Retina (tissue), 1 donor: ENCODE measurements at regions not wholly inside any gene's neighbourhood (a gene's known extent, or its start where the extent isn't known, plus 50 kb on each side); places are given as distances from the start of the nearest gene placed in this dataset.
"Not testable (repeated sequence)": the region's sequence is repeated elsewhere in the genome, so short reads cannot be mapped to it uniquely, and the experiment has no call there.

Experiments used
- DNase-seq: peaks from one replicate; pipeline ENCODE4 v3.0.0-alpha.2; 2016

- no peak for DNase-seq
Observed at GRCh38 chr1:168416220-168416619, 127.6 kb downstream of the XCL2 start.

- DNase-seq: no peak
Observed at GRCh38 chr1:168414914-168415313, 128.9 kb downstream of the XCL2 start.

GRCh38 chr1:168410464-168410863 is 129.8 kb downstream of the TBX19 start:
- no peak for DNase-seq

- DNase-seq: no peak
Observed at GRCh38 chr1:168408884-168409283, 128.2 kb downstream of the TBX19 start.

- DNase-seq: no peak
Observed at GRCh38 chr1:168408539-168408865, 127.8 kb downstream of the TBX19 start.

GRCh38 chr1:168407832-168408538 is 127.3 kb downstream of the TBX19 start:
- DNase-seq: no peak

- DNase-seq: no peak
Observed at GRCh38 chr1:168405906-168406549, 125.4 kb downstream of the TBX19 start.

- no peak for DNase-seq
Observed at GRCh38 chr1:168403140-168403539, 122.5 kb downstream of the TBX19 start.

GRCh38 chr1:168402466-168402865 is 121.8 kb downstream of the TBX19 start:
- DNase-seq: not testable (repeated sequence)

GRCh38 chr1:168401341-168401740 is 120.7 kb downstream of the TBX19 start:
- DNase-seq: no peak

GRCh38 chr1:168400139-168400538 is 119.5 kb downstream of the TBX19 start:
- no peak for DNase-seq

- no peak for DNase-seq
Observed at GRCh38 chr1:168397806-168398205, 117.1 kb downstream of the TBX19 start.

- DNase-seq: no peak
Observed at GRCh38 chr1:168396940-168397684, 116.4 kb downstream of the TBX19 start.

GRCh38 chr1:168396508-168396907 is 115.8 kb downstream of the TBX19 start:
- no peak for DNase-seq

GRCh38 chr1:168394858-168395257 is 114.2 kb downstream of the TBX19 start:
- no peak for DNase-seq

GRCh38 chr1:168392958-168393549 is 112.4 kb downstream of the TBX19 start:
- DNase-seq: no peak

GRCh38 chr1:168391851-168392681 is 111.4 kb downstream of the TBX19 start:
- DNase-seq: no peak

GRCh38 chr1:168390271-168390670 is 109.6 kb downstream of the TBX19 start:
- no peak for DNase-seq

- DNase-seq: peak; percentile 5
Observed at GRCh38 chr1:168387781-168388760, 107.4 kb downstream of the TBX19 start.

- peak; percentile 52 for DNase-seq
Observed at GRCh38 chr1:168386949-168387586, 106.4 kb downstream of the TBX19 start.

GRCh38 chr1:168386492-168386891 is 105.8 kb downstream of the TBX19 start:
- no peak for DNase-seq
